H9 (cell line): ENCODE measurements at regions not wholly inside any gene's neighbourhood (a gene's known extent, or its start where the extent isn't known, plus 50 kb on each side); places are given as distances from the start of the nearest gene placed in this dataset.

ENCODE experiments used
- DNase-seq: peaks from one replicate; pipeline ENCODE4 v3.0.0-alpha.2; 2017
- H2AFZ ChIP-seq: one replicate; pipeline ENCODE4 v1.6.1; 2013; ENCODE audit warnings: mild to moderate bottlenecking, low read length, control low read depth, moderate library complexity
- H2AK5ac ChIP-seq: 2 replicates; pipeline ENCODE4 v1.6.1; 2013; ENCODE audit warnings: low read length, control low read depth, mixed read lengths; ENCODE audit not compliant: insufficient read length
- H2BK120ac ChIP-seq: one replicate; pipeline ENCODE4 v1.6.1; 2013; ENCODE audit warnings: low read depth, mild to moderate bottlenecking, low read length, control low read depth, inconsistent platforms; ENCODE audit not compliant: poor library complexity, severe bottlenecking
- H2BK12ac ChIP-seq: 2 replicates; pipeline ENCODE4 v1.6.1; 2013; ENCODE audit warnings: low read length, control low read depth, mixed read lengths, low read depth; ENCODE audit not compliant: insufficient read length
- H2BK15ac ChIP-seq: 2 replicates; pipeline ENCODE4 v1.6.1; 2013; ENCODE audit warnings: low read depth, low read length, control low read depth
- H2BK20ac ChIP-seq: one replicate; pipeline ENCODE4 v1.6.1; 2013; ENCODE audit warnings: low read depth, mild to moderate bottlenecking, low read length, control low read depth, inconsistent platforms; ENCODE audit not compliant: poor library complexity, severe bottlenecking
- H2BK5ac ChIP-seq: 2 replicates; pipeline ENCODE4 v1.6.1; 2013; ENCODE audit warnings: low read length, control low read depth, mixed read lengths; ENCODE audit not compliant: insufficient read length
- H3K14ac ChIP-seq: 2 replicates; pipeline ENCODE4 v1.6.1; 2013; ENCODE audit warnings: low read length, control low read depth; ENCODE audit not compliant: insufficient read depth
- H3K18ac ChIP-seq: 2 replicates; pipeline ENCODE4 v1.6.1; 2013; ENCODE audit warnings: low read depth, mild to moderate bottlenecking, mixed read lengths, low read length, control low read depth; ENCODE audit not compliant: insufficient read length
- H3K23ac ChIP-seq: 2 replicates; pipeline ENCODE4 v1.6.1; 2013; ENCODE audit warnings: low read length, control low read depth, mixed read lengths, low read depth; ENCODE audit not compliant: insufficient read length
- H3K23me2 ChIP-seq: 2 replicates; pipeline ENCODE4 v1.6.1; 2013; ENCODE audit warnings: low read depth, mild to moderate bottlenecking, mixed read lengths, low read length, control low read depth; ENCODE audit not compliant: insufficient read length, poor library complexity, severe bottlenecking
- H3K27ac ChIP-seq: 2 replicates; pipeline ENCODE4 v1.5.1; 2013; ENCODE audit warnings: low read length, control low read depth, mixed read lengths, low read depth; ENCODE audit not compliant: insufficient read length
- H3K27me3 ChIP-seq: 2 replicates; pipeline ENCODE4 v1.6.1; 2013; ENCODE audit warnings: low read length, control low read depth, inconsistent platforms; ENCODE audit not compliant: insufficient read depth
- H3K4ac ChIP-seq: 2 replicates; pipeline ENCODE4 v1.6.1; 2013; ENCODE audit warnings: low read depth, mild to moderate bottlenecking, control low read depth, inconsistent platforms, low read length, moderate library complexity
- H3K4me1 ChIP-seq: 2 replicates; pipeline ENCODE4 v1.6.1; 2013; ENCODE audit warnings: low read length, control low read depth, inconsistent platforms; ENCODE audit not compliant: insufficient read depth
- H3K4me2 ChIP-seq: 2 replicates; pipeline ENCODE4 v1.6.1; 2013; ENCODE audit warnings: low read length, control low read depth, mixed read lengths; ENCODE audit not compliant: insufficient read length, insufficient read depth
- H3K56ac ChIP-seq: 2 replicates; pipeline ENCODE4 v1.6.1; 2013; ENCODE audit warnings: low read depth, mild to moderate bottlenecking, mixed read lengths, low read length, control low read depth; ENCODE audit not compliant: insufficient read length
- H3K79me1 ChIP-seq: 2 replicates; pipeline ENCODE4 v1.6.1; 2013; ENCODE audit warnings: low read depth, mild to moderate bottlenecking, moderate library complexity, low read length, control low read depth, inconsistent platforms; ENCODE audit not compliant: insufficient read depth, poor library complexity, severe bottlenecking
- H3K79me2 ChIP-seq: 2 replicates; pipeline ENCODE4 v1.6.1; 2013; ENCODE audit warnings: low read length, control low read depth, inconsistent platforms; ENCODE audit not compliant: insufficient read depth
- H3K9ac ChIP-seq: 2 replicates; pipeline ENCODE4 v1.6.1; 2013; ENCODE audit warnings: low read length, control low read depth, mixed read lengths; ENCODE audit not compliant: insufficient read length; ENCODE audit errors: extremely low read depth
- H3K9me3 ChIP-seq: one replicate; pipeline ENCODE4 v1.6.1; 2013; ENCODE audit warnings: low read depth, low read length, inconsistent platforms; ENCODE audit not compliant: control insufficient read depth
- H3T11ph ChIP-seq: one replicate; pipeline ENCODE4 v1.6.1; 2013; ENCODE audit warnings: mild to moderate bottlenecking, low read length, control low read depth, inconsistent platforms
- H4K20me1 ChIP-seq: one replicate; pipeline ENCODE4 v1.6.1; 2013; ENCODE audit not compliant: control insufficient read depth, insufficient read length, insufficient read depth
- H4K5ac ChIP-seq: 2 replicates; pipeline ENCODE4 v1.6.1; 2013; ENCODE audit warnings: low read depth, mild to moderate bottlenecking, mixed read lengths, low read length, control low read depth; ENCODE audit not compliant: insufficient read length
- H4K8ac ChIP-seq: replicated peaks from 2 replicates; pipeline ENCODE4 v1.6.1; 2013; ENCODE audit warnings: low read length, control low read depth, mixed read lengths, low read depth; ENCODE audit not compliant: insufficient read length
- H4K91ac ChIP-seq: 2 replicates; pipeline ENCODE4 v1.6.1; 2013; ENCODE audit warnings: low read depth, mild to moderate bottlenecking, moderate library complexity, mixed read lengths, low read length, control low read depth; ENCODE audit not compliant: insufficient read length
- H3K27ac Mint-ChIP-seq, 3 experiments: 2 replicates in 2 of 3; 3 replicates in 1 of 3; pipeline ENCODE4 v1.8.0; 2020 to 2021; ENCODE audit warnings: mixed read lengths in 3 of 3, mild to moderate bottlenecking in 1 of 3, moderate library complexity in 1 of 3
- H3K27me3 Mint-ChIP-seq: 2 replicates; pipeline ENCODE4 v1.8.0; 2021; ENCODE audit warnings: low read depth, mild to moderate bottlenecking, moderate library complexity, mixed read lengths
- H3K36me3 Mint-ChIP-seq, 3 experiments: 2 replicates in 2 of 3; 3 replicates in 1 of 3; pipeline ENCODE4 v1.8.0; 2020 to 2021; ENCODE audit warnings: low read depth in 3 of 3, mixed read lengths in 3 of 3; ENCODE audit not compliant: insufficient read depth in 1 of 3
- H3K4me1 Mint-ChIP-seq, 2 experiments: 2 replicates each; pipeline ENCODE4 v1.8.0; 2020; ENCODE audit warnings: mixed read lengths in 2 of 2
- H3K4me3 Mint-ChIP-seq, 2 experiments: 2 replicates in 1 of 2; 3 replicates in 1 of 2; pipeline ENCODE4 v1.8.0; 2020 to 2021; ENCODE audit warnings: mild to moderate bottlenecking in 2 of 2, mixed read lengths in 2 of 2, moderate library complexity in 1 of 2
- H3K9me3 Mint-ChIP-seq, 2 experiments: 2 replicates in 1 of 2; 3 replicates in 1 of 2; pipeline ENCODE4 v1.8.0; 2020; ENCODE audit warnings: mild to moderate bottlenecking in 2 of 2, mixed read lengths in 2 of 2, moderate library complexity in 1 of 2
- WGBS: extraction: QIAGEN DNeasy Blood & Tissue Kit; methylation state at CpG from one replicate; pipeline ENCODE4 v1.1.7; 2013; ENCODE audit warnings: missing lambda C conversion rate, low lambda C conversion rate, mixed read lengths; ENCODE audit not compliant: insufficient read length; ENCODE audit errors: extremely low coverage; 5-methylcytosine and 5-hydroxymethylcytosine counted together
- TF ChIP-seq, protein P1 (sequence below): fragments of 200-600 bp; sonication (generic); conservative IDR thresholded peaks from 3 replicates; pipeline ENCODE4 v1.8.0; 2021; ENCODE audit warnings: antibody characterized with exemption, mild to moderate bottlenecking

DNA sequence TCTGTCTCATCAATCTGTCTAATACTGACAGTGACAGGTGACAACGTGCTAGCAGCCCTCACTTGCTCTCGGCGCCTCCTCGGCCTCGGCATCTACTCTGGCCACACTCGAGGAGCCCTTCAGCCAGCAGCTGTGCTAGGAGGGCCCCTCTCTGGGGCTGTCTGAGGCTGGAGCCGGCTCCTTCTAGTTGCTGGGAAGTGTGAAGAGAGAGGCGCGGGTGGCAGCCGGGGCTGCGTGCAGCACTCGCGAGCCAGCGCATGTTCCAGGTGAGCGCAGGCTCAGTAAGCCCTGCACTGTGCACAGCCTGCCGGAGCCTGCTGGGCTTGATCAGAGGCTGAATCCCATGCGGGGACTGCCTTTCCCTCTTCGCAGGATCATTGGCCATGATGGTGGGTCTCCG, 330.7 kb downstream of the CDH10 start:
- Histone ChIP-seq H4K8ac (no peak overlapping the region), H2AFZ (no peak overlapping the region), H2BK5ac (no peak overlapping the region), H2AK5ac (no peak overlapping the region), H3K79me2 (no peaks in the 10 kb centered on the region), H2BK12ac (no peak overlapping the region), H3K9ac (no peak overlapping the region), H3K4me2 (no peak overlapping the region), H4K5ac (no peak overlapping the region), H3K4ac (no peak overlapping the region), H2BK15ac (no peak overlapping the region), H3T11ph (no peak overlapping the region), H3K79me1 (no peaks in the 10 kb centered on the region), H4K91ac (no peak overlapping the region), H3K4me1 (no peaks in the 10 kb centered on the region), H2BK20ac (no peak overlapping the region), H4K20me1 (no peaks in the 10 kb centered on the region), H3K18ac (no peak overlapping the region), H3K56ac (no peak overlapping the region), H3K9me3 (no peaks in the 10 kb centered on the region), H3K23me2 (no peaks in the 10 kb centered on the region), H3K27me3 (no peaks in the 10 kb centered on the region), H2BK120ac (no peak overlapping the region), H3K27ac (no peak overlapping the region), H3K23ac (no peak overlapping the region), H3K14ac (no peak overlapping the region)
- Mint-ChIP-seq H3K36me3 (peaks cover 18 to 28% (median 19%) of the 10 kb centered on the region in 3 experiments), H3K27ac (no peak overlapping the region), H3K27me3 (peaks cover 7% of the 10 kb centered on the region), H3K9me3 (peaks cover 34 to 41% of the 10 kb centered on the region in 2 experiments), H3K4me3 (no peak overlapping the region), H3K4me1 (peaks cover 0 to 3% of the 10 kb centered on the region in 2 experiments; a peak in 1 of 4 replicates)
- no CpG with 5 or more reads among the region's 19 CpGs for WGBS
- DNase-seq, result no peak
- TF ChIP-seq, protein P1, sequence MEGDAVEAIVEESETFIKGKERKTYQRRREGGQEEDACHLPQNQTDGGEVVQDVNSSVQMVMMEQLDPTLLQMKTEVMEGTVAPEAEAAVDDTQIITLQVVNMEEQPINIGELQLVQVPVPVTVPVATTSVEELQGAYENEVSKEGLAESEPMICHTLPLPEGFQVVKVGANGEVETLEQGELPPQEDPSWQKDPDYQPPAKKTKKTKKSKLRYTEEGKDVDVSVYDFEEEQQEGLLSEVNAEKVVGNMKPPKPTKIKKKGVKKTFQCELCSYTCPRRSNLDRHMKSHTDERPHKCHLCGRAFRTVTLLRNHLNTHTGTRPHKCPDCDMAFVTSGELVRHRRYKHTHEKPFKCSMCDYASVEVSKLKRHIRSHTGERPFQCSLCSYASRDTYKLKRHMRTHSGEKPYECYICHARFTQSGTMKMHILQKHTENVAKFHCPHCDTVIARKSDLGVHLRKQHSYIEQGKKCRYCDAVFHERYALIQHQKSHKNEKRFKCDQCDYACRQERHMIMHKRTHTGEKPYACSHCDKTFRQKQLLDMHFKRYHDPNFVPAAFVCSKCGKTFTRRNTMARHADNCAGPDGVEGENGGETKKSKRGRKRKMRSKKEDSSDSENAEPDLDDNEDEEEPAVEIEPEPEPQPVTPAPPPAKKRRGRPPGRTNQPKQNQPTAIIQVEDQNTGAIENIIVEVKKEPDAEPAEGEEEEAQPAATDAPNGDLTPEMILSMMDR, result no peak
